ENCODE measurements at regions not wholly inside any gene's neighbourhood (a gene's known extent, or its start where the extent isn't known, plus 50 kb on each side); places are given as distances from the start of the nearest gene placed in this dataset.

GRCh38 chr12:34526946-34527345, 504.6 kb downstream of the ALG10 start:
- no peak for DNase-seq (ENCODE audit: low read depth)

GRCh38 chr12:34547276-34547675, 525.0 kb downstream of the ALG10 start:
- DNase-seq (ENCODE audit: low read depth), result no peak

- DNase-seq (ENCODE audit: low read depth), result no peak
Measured at GRCh38 chr12:34591966-34592365, 569.7 kb downstream of the ALG10 start.

- no peak for DNase-seq (ENCODE audit: low read depth)
Measured at GRCh38 chr12:34595749-34596733, 573.7 kb downstream of the ALG10 start.

GRCh38 chr12:34597548-34598351, 575.5 kb downstream of the ALG10 start:
- no peak for DNase-seq (ENCODE audit: low read depth)

- no peak for DNase-seq (ENCODE audit: low read depth)
Measured at GRCh38 chr12:34598352-34598827, 576.1 kb downstream of the ALG10 start.

- no peak for DNase-seq (ENCODE audit: low read depth)
Measured at GRCh38 chr12:34598851-34599529, 576.7 kb downstream of the ALG10 start.

- no peak for DNase-seq (ENCODE audit: low read depth)
Measured at GRCh38 chr12:34599530-34600513, 577.5 kb downstream of the ALG10 start.

GRCh38 chr12:34600592-34601462, 578.5 kb downstream of the ALG10 start:
- no peak for DNase-seq (ENCODE audit: low read depth)

GRCh38 chr12:34601689-34602088, 579.4 kb downstream of the ALG10 start:
- DNase-seq (ENCODE audit: low read depth), result no peak

GRCh38 chr12:34602213-34602940, 580.1 kb downstream of the ALG10 start:
- DNase-seq (ENCODE audit: low read depth), result no peak

- no peak for DNase-seq (ENCODE audit: low read depth)
Measured at GRCh38 chr12:34603382-34604035, 581.2 kb downstream of the ALG10 start.

- DNase-seq (ENCODE audit: low read depth), result no peak
Measured at GRCh38 chr12:34604227-34604626, 581.9 kb downstream of the ALG10 start.

GRCh38 chr12:34604631-34605509, 582.6 kb downstream of the ALG10 start:
- no peak for DNase-seq (ENCODE audit: low read depth)

GRCh38 chr12:34605510-34605887, 583.2 kb downstream of the ALG10 start:
- no peak for DNase-seq (ENCODE audit: low read depth)

GRCh38 chr12:34605955-34606748, 583.9 kb downstream of the ALG10 start:
- no peak for DNase-seq (ENCODE audit: low read depth)
